ENCODE measurements at regions not wholly inside any gene's neighbourhood (a gene's known extent, or its start where the extent isn't known, plus 50 kb on each side); places are given as distances from the start of the nearest gene placed in this dataset.
A peak's percentile ranks its signal among the peaks of the same experiment; 100 is the strongest.
"Not testable (repeated sequence)": the region's sequence is repeated elsewhere in the genome, so short reads cannot be mapped to it uniquely, and the experiment has no call there.

GRCh38 chr3:143914257-143914656 is 57.4 kb upstream of the DIPK2A start:
- H3K4me3 ChIP-seq (ENCODE audit: low read length), result no peak overlapping the region
- no peak for TF ChIP-seq CTCF (IDR thresholded peaks at IDR 0.05)
- no peak for DNase-seq
- Mint-ChIP-seq H3K9me3 (no peaks in the 10 kb centered on the region), H3K27me3 (peaks cover 24% of the 10 kb centered on the region), H3K27ac (no peak overlapping the region), H3K4me1 (ENCODE audit: low read depth) (no peaks in the 10 kb centered on the region), H3K4me3 (no peak overlapping the region), H3K36me3 (ENCODE audit: low read depth) (no peaks in the 10 kb centered on the region)
- POLR2A ChIA-PET, result no interaction called here
- no peaks in the 10 kb centered on the region for H3K27me3 ChIP-seq (ENCODE audit: control insufficient read depth in 1 of 2, insufficient read depth in 2 of 2, low read length in 2 of 2)
- H3K9me3 ChIP-seq (ENCODE audit: control insufficient read depth in 1 of 2, insufficient read depth in 1 of 2, low read length in 2 of 2), result no peaks in the 10 kb centered on the region
- H3K36me3 ChIP-seq (ENCODE audit: insufficient read depth, low read length), result no peaks in the 10 kb centered on the region
- no peaks in the 10 kb centered on the region for H3K4me1 ChIP-seq (ENCODE audit: insufficient read depth, low read length)
- CTCF ChIA-PET, result no interaction called here
- intact Hi-C loops (cut with DNase I, micrococcal nuclease), result no loop called here
- ATAC-seq (ENCODE audit: poor library complexity), result no peak
- no peak overlapping the region for H3K27ac ChIP-seq (ENCODE audit: low read depth in 1 of 2, low read length in 2 of 2)

- H3K27ac ChIP-seq (ENCODE audit: low read depth in 1 of 2, low read length in 2 of 2), result no peak overlapping the region
- H3K4me1 Mint-ChIP-seq (ENCODE audit: low read depth), result no peaks in the 10 kb centered on the region
- no peak overlapping the region for H3K27ac Mint-ChIP-seq
- no peaks in the 10 kb centered on the region for H3K4me1 ChIP-seq (ENCODE audit: insufficient read depth, low read length)
- intact Hi-C loops (cut with DNase I, micrococcal nuclease), result no loop called here
- CTCF ChIA-PET, result no interaction called here
- H3K9me3 ChIP-seq (ENCODE audit: control insufficient read depth in 1 of 2, insufficient read depth in 1 of 2, low read length in 2 of 2), result no peaks in the 10 kb centered on the region
- POLR2A ChIA-PET, result no interaction called here
- H3K9me3 Mint-ChIP-seq, result no peaks in the 10 kb centered on the region
- ATAC-seq (ENCODE audit: poor library complexity), result no peak
- no peaks in the 10 kb centered on the region for H3K27me3 Mint-ChIP-seq
- no peak overlapping the region for H3K4me3 ChIP-seq (ENCODE audit: low read length)
- H3K36me3 Mint-ChIP-seq (ENCODE audit: low read depth), result no peaks in the 10 kb centered on the region
- no peaks in the 10 kb centered on the region for H3K36me3 ChIP-seq (ENCODE audit: insufficient read depth, low read length)
- no peak for DNase-seq
- H3K27me3 ChIP-seq (ENCODE audit: control insufficient read depth in 1 of 2, insufficient read depth in 2 of 2, low read length in 2 of 2), result no peaks in the 10 kb centered on the region
- H3K4me3 Mint-ChIP-seq, result no peak overlapping the region
- TF ChIP-seq CTCF (IDR thresholded peaks at IDR 0.05), result no peak
These were observed 52.8 kb upstream of the DIPK2A start for GRCh38 chr3:143918848-143919247.

GRCh38 chr3:143921176-143921575 is 50.4 kb upstream of the DIPK2A start:
- CTCF ChIA-PET; ATAC-seq (ENCODE audit: poor library complexity); H3K27ac Mint-ChIP-seq; H3K4me3 Mint-ChIP-seq; H3K27ac ChIP-seq (ENCODE audit: low read depth in 1 of 2, low read length in 2 of 2); H3K4me1 Mint-ChIP-seq (ENCODE audit: low read depth); H3K36me3 Mint-ChIP-seq (ENCODE audit: low read depth); H3K36me3 ChIP-seq (ENCODE audit: insufficient read depth, low read length); POLR2A ChIA-PET; intact Hi-C loops (cut with DNase I, micrococcal nuclease); H3K4me1 ChIP-seq (ENCODE audit: insufficient read depth, low read length); H3K4me3 ChIP-seq (ENCODE audit: low read length); H3K9me3 Mint-ChIP-seq; H3K9me3 ChIP-seq (ENCODE audit: control insufficient read depth in 1 of 2, insufficient read depth in 1 of 2, low read length in 2 of 2); H3K27me3 ChIP-seq (ENCODE audit: control insufficient read depth in 1 of 2, insufficient read depth in 2 of 2, low read length in 2 of 2); H3K27me3 Mint-ChIP-seq: not testable (repeated sequence)
- peak in 1 of 14 experiments; percentile 4 for DNase-seq

Data from CD4-positive, alpha-beta T cell (primary cell).